ENCODE measurements at regions not wholly inside any gene's neighbourhood (a gene's known extent, or its start where the extent isn't known, plus 50 kb on each side); places are given as distances from the start of the nearest gene placed in this dataset.

DNA sequence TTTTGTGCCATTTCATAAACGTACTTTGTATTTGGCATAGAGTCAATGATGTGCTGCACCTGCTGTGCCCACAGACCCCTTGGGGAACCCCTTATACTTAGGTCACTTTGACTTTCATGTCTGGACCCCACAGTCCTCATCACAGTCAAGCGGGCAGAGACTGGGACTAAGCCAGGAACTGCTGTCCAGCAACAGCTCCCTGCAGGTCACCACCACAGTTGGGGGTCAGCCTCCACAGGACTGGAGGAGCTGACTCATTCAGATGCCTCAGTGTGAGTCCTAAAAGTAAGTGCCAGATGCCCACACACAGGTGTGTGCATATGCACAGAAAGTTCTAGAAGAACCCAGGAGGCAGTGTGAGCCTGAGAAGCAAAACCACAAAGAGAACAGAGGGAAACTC, 339.8 kb downstream of the GABRB3 start (continued):
- no peak for TF ChIP-seq FOXS1 (CRISPR knock-in tag; IDR thresholded peaks at IDR 0.05)
- TF ChIP-seq, protein P1, sequence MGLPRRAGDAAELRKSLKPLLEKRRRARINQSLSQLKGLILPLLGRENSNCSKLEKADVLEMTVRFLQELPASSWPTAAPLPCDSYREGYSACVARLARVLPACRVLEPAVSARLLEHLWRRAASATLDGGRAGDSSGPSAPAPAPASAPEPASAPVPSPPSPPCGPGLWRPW (IDR thresholded peaks at IDR 0.05) = no peak
- no peak for TF ChIP-seq HDAC2 (IDR thresholded peaks at IDR 0.05)
- no peak for TF ChIP-seq GATA3 (IDR thresholded peaks at IDR 0.05; ENCODE audit: borderline replicate concordance)

DNA sequence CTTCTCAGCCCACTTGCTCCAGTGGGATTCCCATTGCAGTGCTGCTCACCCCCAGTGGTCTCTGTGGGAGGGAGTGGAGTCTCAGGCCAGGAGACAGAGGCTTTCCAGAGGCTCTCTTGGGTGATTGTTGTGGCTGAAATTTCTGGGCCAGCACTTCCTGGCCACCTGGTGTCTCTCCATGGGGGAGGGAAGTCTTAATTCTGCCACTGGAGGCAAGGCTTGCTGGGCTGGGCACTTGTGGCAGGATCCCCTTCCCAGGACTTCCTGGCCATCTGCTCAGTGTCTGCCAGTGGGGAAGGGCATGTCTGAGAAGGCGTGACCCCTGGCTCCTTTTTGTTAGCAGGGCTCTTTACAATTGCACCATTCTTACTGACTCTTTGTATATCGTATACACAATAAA, 351.8 kb downstream of the GABRB3 start:
- FAIRE-seq = no peak
- H3K27ac ChIP-seq = no peak overlapping the region
- no peak for TF ChIP-seq PHF8 (IDR thresholded peaks at IDR 0.05; ENCODE audit: borderline replicate concordance, low read depth)
- no peak for TF ChIP-seq RCOR1 (IDR thresholded peaks at IDR 0.05; ENCODE audit: low read depth, low read length)
- TF ChIP-seq, protein P2, sequence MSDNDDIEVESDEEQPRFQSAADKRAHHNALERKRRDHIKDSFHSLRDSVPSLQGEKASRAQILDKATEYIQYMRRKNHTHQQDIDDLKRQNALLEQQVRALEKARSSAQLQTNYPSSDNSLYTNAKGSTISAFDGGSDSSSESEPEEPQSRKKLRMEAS (IDR thresholded peaks at IDR 0.05) = no peak
- TF ChIP-seq NFE2L2 (conservative IDR thresholded peaks at IDR 0.05; ENCODE audit: low read length) = no peak
- no peak for TF ChIP-seq FOSL2 (IDR thresholded peaks at IDR 0.05)
- TF ChIP-seq FOSL2 (CRISPR knock-in tag; IDR thresholded peaks at IDR 0.05) = no peak
- no peak for TF ChIP-seq CBX8 (IDR thresholded peaks at IDR 0.05)
- TF ChIP-seq ZSCAN20 (CRISPR knock-in tag; IDR thresholded peaks at IDR 0.05) = no peak
- TF ChIP-seq, protein P3, sequence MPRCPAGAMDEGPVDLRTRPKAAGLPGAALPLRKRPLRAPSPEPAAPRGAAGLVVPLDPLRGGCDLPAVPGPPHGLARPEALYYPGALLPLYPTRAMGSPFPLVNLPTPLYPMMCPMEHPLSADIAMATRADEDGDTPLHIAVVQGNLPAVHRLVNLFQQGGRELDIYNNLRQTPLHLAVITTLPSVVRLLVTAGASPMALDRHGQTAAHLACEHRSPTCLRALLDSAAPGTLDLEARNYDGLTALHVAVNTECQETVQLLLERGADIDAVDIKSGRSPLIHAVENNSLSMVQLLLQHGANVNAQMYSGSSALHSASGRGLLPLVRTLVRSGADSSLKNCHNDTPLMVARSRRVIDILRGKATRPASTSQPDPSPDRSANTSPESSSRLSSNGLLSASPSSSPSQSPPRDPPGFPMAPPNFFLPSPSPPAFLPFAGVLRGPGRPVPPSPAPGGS (IDR thresholded peaks at IDR 0.05) = no peak
- TF ChIP-seq ZFP36 (IDR thresholded peaks at IDR 0.05; ENCODE audit: borderline replicate concordance, partially characterized antibody) = no peak
- TF ChIP-seq KDM1A (IDR thresholded peaks at IDR 0.05; ENCODE audit: low read depth) = no peak
- TF ChIP-seq, protein P4, sequence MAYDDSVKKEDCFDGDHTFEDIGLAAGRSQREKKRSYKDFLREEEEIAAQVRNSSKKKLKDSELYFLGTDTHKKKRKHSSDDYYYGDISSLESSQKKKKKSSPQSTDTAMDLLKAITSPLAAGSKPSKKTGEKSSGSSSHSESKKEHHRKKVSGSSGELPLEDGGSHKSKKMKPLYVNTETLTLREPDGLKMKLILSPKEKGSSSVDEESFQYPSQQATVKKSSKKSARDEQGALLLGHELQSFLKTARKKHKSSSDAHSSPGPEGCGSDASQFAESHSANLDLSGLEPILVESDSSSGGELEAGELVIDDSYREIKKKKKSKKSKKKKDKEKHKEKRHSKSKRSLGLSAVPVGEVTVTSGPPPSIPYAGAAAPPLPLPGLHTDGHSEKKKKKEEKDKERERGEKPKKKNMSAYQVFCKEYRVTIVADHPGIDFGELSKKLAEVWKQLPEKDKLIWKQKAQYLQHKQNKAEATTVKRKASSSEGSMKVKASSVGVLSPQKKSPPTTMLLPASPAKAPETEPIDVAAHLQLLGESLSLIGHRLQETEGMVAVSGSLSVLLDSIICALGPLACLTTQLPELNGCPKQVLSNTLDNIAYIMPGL (CRISPR knock-in tag; IDR thresholded peaks at IDR 0.05; ENCODE audit: borderline replicate concordance) = no peak
- TF ChIP-seq HOXA7 (CRISPR knock-in tag; IDR thresholded peaks at IDR 0.05) = no peak
- no peak for TF ChIP-seq FOXS1 (CRISPR knock-in tag; IDR thresholded peaks at IDR 0.05)
- TF ChIP-seq CBX2 (IDR thresholded peaks at IDR 0.05; ENCODE audit: borderline replicate concordance, low read depth) = no peak
- TF ChIP-seq MAFK (IDR thresholded peaks at IDR 0.05; ENCODE audit: partially characterized antibody) = no peak
- no peak for TF ChIP-seq GATA3 (IDR thresholded peaks at IDR 0.05; ENCODE audit: borderline replicate concordance)
- TF ChIP-seq CEBPB (IDR thresholded peaks at IDR 0.05) = no peak
- no peaks in the 10 kb centered on the region for H3K4me1 ChIP-seq
- H3K9me3 ChIP-seq = no peaks in the 10 kb centered on the region
- ChIA-PET CTCF (no interaction called here), POLR2A (no interaction called here)
- no peak for ATAC-seq
- 3% methylated on average over 2 of the region's 2 CpGs for WGBS (ENCODE audit: missing lambda C conversion rate)
- H3K4me2 ChIP-seq = no peak overlapping the region
- no peak for DNase-seq (ENCODE audit: low read depth in 1 of 2, low spot score in 1 of 2)
- H3K4me3 ChIP-seq = no peak overlapping the region

DNA sequence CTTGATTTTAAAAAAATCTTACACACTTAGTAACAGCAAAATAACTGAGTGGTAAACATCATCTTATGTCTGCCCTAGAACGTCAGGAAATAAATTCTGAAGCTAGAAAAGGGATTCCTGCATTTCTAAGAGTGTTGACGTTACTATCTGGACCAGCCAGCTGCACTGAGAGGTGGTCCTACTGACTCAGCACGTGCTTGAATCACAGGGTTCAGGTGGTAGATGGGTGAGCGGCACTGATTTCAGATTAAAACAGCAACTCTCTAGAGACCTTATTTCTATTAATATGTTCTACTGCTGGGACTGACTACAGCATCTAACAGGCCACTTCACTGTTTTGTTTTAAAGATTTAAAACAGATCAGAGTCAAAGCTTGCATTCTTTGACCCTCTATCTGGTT, 377.2 kb downstream of the GABRB3 start:
- Histone ChIP-seq H3K27ac (no peak overlapping the region), H3K4me3 (no peak overlapping the region), H3K4me2 (no peak overlapping the region), H3K9me3 (no peaks in the 10 kb centered on the region), H3K4me1 (no peaks in the 10 kb centered on the region)
- DNase-seq (ENCODE audit: low read depth in 1 of 2, low spot score in 1 of 2) (no peak), FAIRE-seq (no peak), ATAC-seq (no peak)
- CTCF ChIA-PET = no interaction called here
- WGBS (ENCODE audit: missing lambda C conversion rate) = 15% methylated on average over 4 of the region's 4 CpGs
- POLR2A ChIA-PET = no interaction called here
- no peak for TF ChIP-seq NR3C1 (IDR thresholded peaks at IDR 0.05)
- no peak for TF ChIP-seq MAZ (IDR thresholded peaks at IDR 0.05; ENCODE audit: borderline replicate concordance, low read depth, low read length)
- no peak for TF ChIP-seq RNF2 (IDR thresholded peaks at IDR 0.05; ENCODE audit: borderline replicate concordance, low read depth)
- TF ChIP-seq KDM1A (IDR thresholded peaks at IDR 0.05; ENCODE audit: low read depth) = no peak
- TF ChIP-seq RFX5 (IDR thresholded peaks at IDR 0.05) = no peak
- TF ChIP-seq, protein P2 (IDR thresholded peaks at IDR 0.05) = no peak
- TF ChIP-seq ZNF302 (CRISPR knock-in tag; IDR thresholded peaks at IDR 0.05) = no peak
- no peak for TF ChIP-seq BHLHE40 (IDR thresholded peaks at IDR 0.05; ENCODE audit: low read depth, low read length)
- no peak for TF ChIP-seq CHD4 (IDR thresholded peaks at IDR 0.05; ENCODE audit: borderline replicate concordance)
- TF ChIP-seq RARB (CRISPR knock-in tag; IDR thresholded peaks at IDR 0.05) = no peak
- TF ChIP-seq EHF (CRISPR knock-in tag; IDR thresholded peaks at IDR 0.05) = no peak
- no peak for TF ChIP-seq EHMT2 (IDR thresholded peaks at IDR 0.05; ENCODE audit: low read depth)
- TF ChIP-seq POLR2A (IDR thresholded peaks at IDR 0.05; ENCODE audit: low read length) = no peak
- TF ChIP-seq, protein P5, sequence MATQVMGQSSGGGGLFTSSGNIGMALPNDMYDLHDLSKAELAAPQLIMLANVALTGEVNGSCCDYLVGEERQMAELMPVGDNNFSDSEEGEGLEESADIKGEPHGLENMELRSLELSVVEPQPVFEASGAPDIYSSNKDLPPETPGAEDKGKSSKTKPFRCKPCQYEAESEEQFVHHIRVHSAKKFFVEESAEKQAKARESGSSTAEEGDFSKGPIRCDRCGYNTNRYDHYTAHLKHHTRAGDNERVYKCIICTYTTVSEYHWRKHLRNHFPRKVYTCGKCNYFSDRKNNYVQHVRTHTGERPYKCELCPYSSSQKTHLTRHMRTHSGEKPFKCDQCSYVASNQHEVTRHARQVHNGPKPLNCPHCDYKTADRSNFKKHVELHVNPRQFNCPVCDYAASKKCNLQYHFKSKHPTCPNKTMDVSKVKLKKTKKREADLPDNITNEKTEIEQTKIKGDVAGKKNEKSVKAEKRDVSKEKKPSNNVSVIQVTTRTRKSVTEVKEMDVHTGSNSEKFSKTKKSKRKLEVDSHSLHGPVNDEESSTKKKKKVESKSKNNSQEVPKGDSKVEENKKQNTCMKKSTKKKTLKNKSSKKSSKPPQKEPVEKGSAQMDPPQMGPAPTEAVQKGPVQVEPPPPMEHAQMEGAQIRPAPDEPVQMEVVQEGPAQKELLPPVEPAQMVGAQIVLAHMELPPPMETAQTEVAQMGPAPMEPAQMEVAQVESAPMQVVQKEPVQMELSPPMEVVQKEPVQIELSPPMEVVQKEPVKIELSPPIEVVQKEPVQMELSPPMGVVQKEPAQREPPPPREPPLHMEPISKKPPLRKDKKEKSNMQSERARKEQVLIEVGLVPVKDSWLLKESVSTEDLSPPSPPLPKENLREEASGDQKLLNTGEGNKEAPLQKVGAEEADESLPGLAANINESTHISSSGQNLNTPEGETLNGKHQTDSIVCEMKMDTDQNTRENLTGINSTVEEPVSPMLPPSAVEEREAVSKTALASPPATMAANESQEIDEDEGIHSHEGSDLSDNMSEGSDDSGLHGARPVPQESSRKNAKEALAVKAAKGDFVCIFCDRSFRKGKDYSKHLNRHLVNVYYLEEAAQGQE (IDR thresholded peaks at IDR 0.05) = no peak
- no peak for TF ChIP-seq CEBPB (IDR thresholded peaks at IDR 0.05)
- no peak for TF ChIP-seq JUN (IDR thresholded peaks at IDR 0.05)
- TF ChIP-seq JUNB (IDR thresholded peaks at IDR 0.05) = no peak

Data from A549 (cell line).